ENCODE measurements at regions not wholly inside any gene's neighbourhood (a gene's known extent, or its start where the extent isn't known, plus 50 kb on each side); places are given as distances from the start of the nearest gene placed in this dataset.

GRCh38 chr3:163786416-163786815, 1291.9 kb downstream of the SI start:
- H3K27me3 ChIP-seq (replicated peaks; ENCODE audit: insufficient read depth) = no peaks in the 10 kb centered on the region
- no peaks in the 10 kb centered on the region for H3K9me3 ChIP-seq
- no peaks in the 10 kb centered on the region for H3K4me1 ChIP-seq (ENCODE audit: control insufficient read depth in 1 of 2, low read depth in 2 of 2)
- H3K27ac ChIP-seq = no peak overlapping the region
- DNase-seq (ENCODE audit: low spot score) (no peak), ATAC-seq (ENCODE audit: insufficient number of reproducible peaks, low FRiP score, low read depth) (no peak)
- H3K4me3 ChIP-seq = no peak overlapping the region
- no peaks in the 10 kb centered on the region for H3K36me3 ChIP-seq
- TF ChIP-seq, protein P1, sequence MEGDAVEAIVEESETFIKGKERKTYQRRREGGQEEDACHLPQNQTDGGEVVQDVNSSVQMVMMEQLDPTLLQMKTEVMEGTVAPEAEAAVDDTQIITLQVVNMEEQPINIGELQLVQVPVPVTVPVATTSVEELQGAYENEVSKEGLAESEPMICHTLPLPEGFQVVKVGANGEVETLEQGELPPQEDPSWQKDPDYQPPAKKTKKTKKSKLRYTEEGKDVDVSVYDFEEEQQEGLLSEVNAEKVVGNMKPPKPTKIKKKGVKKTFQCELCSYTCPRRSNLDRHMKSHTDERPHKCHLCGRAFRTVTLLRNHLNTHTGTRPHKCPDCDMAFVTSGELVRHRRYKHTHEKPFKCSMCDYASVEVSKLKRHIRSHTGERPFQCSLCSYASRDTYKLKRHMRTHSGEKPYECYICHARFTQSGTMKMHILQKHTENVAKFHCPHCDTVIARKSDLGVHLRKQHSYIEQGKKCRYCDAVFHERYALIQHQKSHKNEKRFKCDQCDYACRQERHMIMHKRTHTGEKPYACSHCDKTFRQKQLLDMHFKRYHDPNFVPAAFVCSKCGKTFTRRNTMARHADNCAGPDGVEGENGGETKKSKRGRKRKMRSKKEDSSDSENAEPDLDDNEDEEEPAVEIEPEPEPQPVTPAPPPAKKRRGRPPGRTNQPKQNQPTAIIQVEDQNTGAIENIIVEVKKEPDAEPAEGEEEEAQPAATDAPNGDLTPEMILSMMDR (IDR thresholded peaks at IDR 0.05) = no peak

DNA sequence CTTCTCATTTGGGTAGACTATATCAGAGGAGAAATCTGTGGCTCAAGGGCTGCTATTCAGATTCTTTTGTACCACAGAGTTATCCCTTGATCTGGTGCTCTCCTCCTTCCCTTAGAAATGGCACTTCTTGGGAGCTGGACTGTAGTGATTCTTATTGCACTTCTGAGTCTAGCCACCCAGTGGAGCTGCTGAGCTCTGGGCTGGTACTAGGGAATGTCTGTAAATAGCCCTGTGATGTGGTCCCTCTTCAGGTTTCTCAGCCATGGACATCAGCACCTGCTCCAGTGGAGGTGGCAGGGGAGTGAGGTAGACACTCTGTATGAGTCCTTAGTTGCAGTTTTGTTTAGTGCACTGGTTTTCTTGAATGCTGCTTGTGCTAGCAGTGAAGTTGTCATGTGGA, 1292.6 kb downstream of the SI start:
- TF ChIP-seq, protein P1 (IDR thresholded peaks at IDR 0.05) = no peak
- ATAC-seq (ENCODE audit: insufficient number of reproducible peaks, low FRiP score, low read depth) (no peak), DNase-seq (ENCODE audit: low spot score) (no peak)
- H3K4me3 ChIP-seq = no peak overlapping the region
- H3K36me3 ChIP-seq = no peaks in the 10 kb centered on the region
- H3K9me3 ChIP-seq = no peaks in the 10 kb centered on the region
- no peaks in the 10 kb centered on the region for H3K27me3 ChIP-seq (replicated peaks; ENCODE audit: insufficient read depth)
- no peak overlapping the region for H3K27ac ChIP-seq
- no peaks in the 10 kb centered on the region for H3K4me1 ChIP-seq (ENCODE audit: control insufficient read depth in 1 of 2, low read depth in 2 of 2)

GRCh38 chr3:163779396-163780344, 1298.6 kb downstream of the SI start:
- H3K9me3 ChIP-seq = no peaks in the 10 kb centered on the region
- H3K27me3 ChIP-seq (replicated peaks; ENCODE audit: insufficient read depth) = no peaks in the 10 kb centered on the region
- TF ChIP-seq, protein P1 (IDR thresholded peaks at IDR 0.05) = no peak
- H3K27ac ChIP-seq = no peak overlapping the region
- no peaks in the 10 kb centered on the region for H3K36me3 ChIP-seq
- ATAC-seq (ENCODE audit: insufficient number of reproducible peaks, low FRiP score, low read depth) (no peak), DNase-seq (ENCODE audit: low spot score) (no peak)
- no peak overlapping the region for H3K4me3 ChIP-seq
- H3K4me1 ChIP-seq (ENCODE audit: control insufficient read depth in 1 of 2, low read depth in 2 of 2) = no peaks in the 10 kb centered on the region

GRCh38 chr3:163776743-163777142, 1301.6 kb downstream of the SI start:
- H3K27ac ChIP-seq = no peak overlapping the region
- H3K27me3 ChIP-seq (replicated peaks; ENCODE audit: insufficient read depth) = no peaks in the 10 kb centered on the region
- no peak overlapping the region for H3K4me3 ChIP-seq
- ATAC-seq (ENCODE audit: insufficient number of reproducible peaks, low FRiP score, low read depth) (no peak), DNase-seq (ENCODE audit: low spot score) (no peak)
- TF ChIP-seq, protein P1 (IDR thresholded peaks at IDR 0.05) = no peak
- no peaks in the 10 kb centered on the region for H3K9me3 ChIP-seq
- no peaks in the 10 kb centered on the region for H3K36me3 ChIP-seq
- H3K4me1 ChIP-seq (ENCODE audit: control insufficient read depth in 1 of 2, low read depth in 2 of 2) = no peaks in the 10 kb centered on the region

GRCh38 chr3:163773136-163773535, 1305.2 kb downstream of the SI start:
- no peak for DNase-seq (ENCODE audit: low spot score)
- H3K36me3 ChIP-seq = no peaks in the 10 kb centered on the region
- no peaks in the 10 kb centered on the region for H3K27me3 ChIP-seq (replicated peaks; ENCODE audit: insufficient read depth)
- no peaks in the 10 kb centered on the region for H3K4me1 ChIP-seq (ENCODE audit: control insufficient read depth in 1 of 2, low read depth in 2 of 2)
- TF ChIP-seq, protein P1 (IDR thresholded peaks at IDR 0.05) = no peak
- no peak for ATAC-seq (ENCODE audit: insufficient number of reproducible peaks, low FRiP score, low read depth)
- H3K9me3 ChIP-seq = no peaks in the 10 kb centered on the region
- H3K4me3 ChIP-seq = no peak overlapping the region
- no peak overlapping the region for H3K27ac ChIP-seq

Measured in thoracic aorta (tissue), 2 donors.